Hematopoietic multipotent progenitor cell (in vitro differentiated cells): ENCODE measurements at regions not wholly inside any gene's neighbourhood (a gene's known extent, or its start where the extent isn't known, plus 50 kb on each side); places are given as distances from the start of the nearest gene placed in this dataset.
"Not testable (repeated sequence)": the region's sequence is repeated elsewhere in the genome, so short reads cannot be mapped to it uniquely, and the experiment has no call there.

Experiments
- DNase-seq, 3 donors: peaks; one replicate each; pipeline ENCODE4 v3.0.0-alpha.2; 2011 to 2015; ENCODE audit warnings: low read depth in 2 of 3, low spot score in 2 of 3

DNA sequence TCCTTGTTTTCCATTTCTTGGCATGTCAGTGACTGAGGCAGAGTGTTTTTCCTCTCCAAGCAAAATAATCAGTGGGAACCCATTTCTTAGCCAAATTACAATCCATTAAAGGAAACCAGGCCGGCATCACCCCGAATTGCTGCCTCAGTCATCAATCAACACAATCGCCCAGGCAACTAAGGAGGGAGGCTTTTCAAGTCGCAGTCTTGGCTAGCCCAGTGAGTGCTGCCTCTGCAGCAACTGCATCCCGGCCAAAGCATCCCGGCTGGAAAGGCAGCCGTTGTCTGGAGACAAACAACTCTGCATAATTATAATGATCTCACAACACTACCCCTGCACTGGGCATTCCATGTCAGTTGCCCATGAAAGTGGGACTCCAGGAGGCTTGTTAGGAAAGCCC lies 213.5 kb upstream of the PRICKLE2 start:
- no peak for DNase-seq

DNA sequence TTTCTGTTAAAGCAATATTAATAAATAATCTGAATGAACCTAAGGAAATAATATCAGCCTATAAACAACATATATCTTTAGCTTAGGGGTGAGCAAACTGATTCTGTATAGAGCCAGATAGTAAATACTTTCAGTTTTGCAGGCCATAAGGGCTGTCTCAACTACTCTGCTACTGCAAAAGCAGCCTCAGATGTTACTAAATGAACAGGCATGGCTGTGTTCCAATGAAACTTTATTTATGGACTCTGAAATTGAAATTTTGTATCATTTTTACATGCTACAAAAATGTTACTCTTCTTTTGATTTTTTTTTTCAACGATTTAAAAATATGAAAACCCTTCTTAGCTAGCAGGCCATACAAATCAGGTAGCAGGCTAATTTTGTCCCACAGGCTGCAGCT lies 212.8 kb upstream of the PRICKLE2 start:
- DNase-seq: no peak

DNA sequence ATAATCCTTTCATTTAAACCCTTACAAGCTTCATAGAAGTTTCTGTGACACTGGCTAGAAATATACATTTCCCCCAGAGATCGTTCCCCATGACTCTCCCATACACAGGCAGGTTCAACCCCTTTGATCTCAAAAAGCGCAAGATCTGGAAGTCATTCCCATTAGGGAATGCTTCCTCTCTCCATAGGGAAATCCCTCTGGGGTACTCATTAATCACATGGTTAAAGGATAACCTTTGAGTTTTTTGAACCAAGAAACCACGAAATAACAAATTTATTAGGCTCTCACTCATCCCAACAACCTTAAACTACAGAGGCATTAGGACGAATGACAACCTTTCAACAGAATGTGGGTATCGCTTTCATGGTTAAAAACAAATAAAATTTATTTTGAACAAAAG lies 211.9 kb upstream of the PRICKLE2 start:
- no peak for DNase-seq

DNA sequence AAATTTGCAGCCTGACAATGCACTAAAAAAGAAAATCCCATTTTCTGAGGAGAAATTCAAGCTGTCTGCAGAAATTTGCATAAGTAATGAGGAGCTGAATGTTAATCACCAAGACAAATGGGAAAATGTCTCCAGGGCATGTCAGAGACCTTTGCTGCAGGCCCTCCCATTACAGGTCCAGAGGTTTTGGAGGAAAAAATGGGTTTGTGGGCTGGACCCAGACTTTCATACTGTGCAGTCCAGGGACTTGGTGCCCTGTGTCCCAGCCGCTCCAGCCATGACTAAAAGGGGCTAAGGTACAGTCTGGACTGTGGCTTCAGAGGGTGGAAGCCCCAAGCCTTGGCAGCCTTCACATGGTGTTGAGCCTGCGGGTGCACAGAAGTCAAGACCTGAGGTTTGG lies 209.8 kb upstream of the PRICKLE2 start:
- not testable (repeated sequence) for DNase-seq

DNA sequence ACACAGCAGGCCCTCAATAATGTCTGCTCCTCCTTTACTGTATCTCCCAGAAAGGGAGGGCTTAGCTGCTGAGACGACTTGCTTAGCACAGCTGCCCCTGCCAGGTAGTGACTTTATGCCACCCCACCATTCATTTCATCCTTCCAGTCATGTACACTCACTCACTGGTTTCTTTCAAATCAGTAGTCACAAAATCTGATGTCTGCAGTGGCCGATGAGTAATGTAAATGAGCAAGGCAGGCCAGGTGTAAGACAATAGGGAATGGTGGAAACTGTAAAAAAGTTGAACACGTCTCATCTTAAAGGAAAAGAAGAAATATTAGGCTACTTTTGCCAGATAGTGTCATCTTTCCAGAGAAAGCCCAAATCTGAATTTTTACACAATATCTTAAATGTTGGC lies 207.6 kb upstream of the PRICKLE2 start:
- no peak for DNase-seq

DNA sequence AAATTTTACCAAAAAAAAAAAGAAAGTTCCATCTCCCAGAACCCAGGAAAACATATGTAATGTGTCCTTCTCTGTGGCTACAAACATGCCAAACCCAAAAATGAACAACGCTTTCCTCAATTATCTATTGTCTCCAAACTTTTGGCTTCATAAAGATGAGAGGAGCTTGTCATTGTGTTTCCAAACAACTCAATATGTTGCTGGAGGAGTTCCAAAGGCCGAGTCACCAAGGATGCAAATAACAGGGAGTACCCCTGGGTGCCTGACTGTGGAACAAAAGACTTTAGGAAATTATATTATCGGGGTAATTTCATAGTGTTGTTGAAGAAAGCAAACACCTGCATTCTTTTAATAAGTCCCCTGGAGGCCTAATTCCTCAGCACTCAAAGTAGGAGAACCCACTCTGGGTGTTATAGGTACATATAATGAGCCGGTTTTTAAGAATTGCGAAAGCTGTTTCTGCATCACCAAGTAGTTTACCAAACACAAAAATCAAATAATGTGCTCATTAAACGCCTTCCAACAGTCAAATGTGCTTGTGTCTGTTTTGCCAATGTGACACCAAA lies 206.3 kb upstream of the PRICKLE2 start:
- no peak for DNase-seq

DNA sequence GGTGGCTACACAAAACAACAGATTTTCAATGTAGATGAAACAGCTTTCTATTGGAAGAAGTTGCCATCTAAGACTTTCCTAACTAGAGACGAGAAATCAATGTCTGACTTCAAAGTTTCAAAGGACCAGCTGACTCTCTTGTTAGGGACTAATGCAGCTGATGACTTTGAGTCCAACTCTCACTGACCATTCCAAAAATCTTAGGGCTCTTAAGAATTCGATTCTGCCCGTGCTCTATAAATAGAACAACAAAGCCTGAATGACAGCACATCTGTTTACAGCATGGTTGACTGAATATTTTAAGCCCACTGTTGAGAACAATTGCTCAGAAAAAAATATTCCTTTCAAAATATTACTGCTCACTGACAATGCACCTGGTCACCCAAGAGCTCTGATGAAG lies 202.4 kb upstream of the PRICKLE2 start:
- DNase-seq: no peak

DNA sequence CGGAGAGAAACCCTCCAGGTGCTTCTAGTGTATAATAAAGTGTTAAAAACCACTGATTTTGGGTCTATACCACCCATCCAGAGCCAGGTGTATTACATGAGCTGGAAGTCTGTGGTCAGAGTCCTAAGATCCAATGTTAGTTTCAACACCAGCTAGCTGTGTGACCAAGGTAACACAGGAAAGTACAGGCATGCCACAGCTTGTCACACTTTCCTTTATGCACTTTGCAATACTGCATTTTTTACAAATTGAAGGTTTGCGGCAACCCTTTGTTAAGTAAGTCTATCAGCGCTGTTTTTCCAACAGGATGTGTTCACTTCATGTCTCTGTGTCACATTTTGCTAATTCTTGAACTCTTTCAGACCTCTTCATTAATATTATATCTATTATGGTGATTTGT lies 201.3 kb upstream of the PRICKLE2 start:
- no peak for DNase-seq

DNA sequence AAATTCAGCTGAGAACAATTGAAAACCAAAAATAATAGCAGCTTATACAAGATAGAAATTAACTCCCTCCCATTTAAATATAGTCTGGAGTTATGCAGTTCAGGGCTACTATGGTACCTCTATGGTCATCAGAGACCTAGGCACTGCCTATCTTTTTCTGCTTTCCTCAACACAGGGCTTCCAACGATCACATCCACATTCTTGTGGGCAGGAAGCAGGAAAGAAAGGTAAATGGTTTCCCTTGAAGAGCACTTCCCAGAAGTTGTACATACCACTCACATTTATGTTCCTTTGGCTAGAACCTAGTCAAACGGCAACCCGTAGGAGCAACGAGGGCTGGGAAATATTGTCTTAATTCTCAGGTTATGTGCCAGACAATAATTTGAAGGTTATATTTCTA lies 197.7 kb upstream of the PRICKLE2 start:
- DNase-seq: no peak

DNA sequence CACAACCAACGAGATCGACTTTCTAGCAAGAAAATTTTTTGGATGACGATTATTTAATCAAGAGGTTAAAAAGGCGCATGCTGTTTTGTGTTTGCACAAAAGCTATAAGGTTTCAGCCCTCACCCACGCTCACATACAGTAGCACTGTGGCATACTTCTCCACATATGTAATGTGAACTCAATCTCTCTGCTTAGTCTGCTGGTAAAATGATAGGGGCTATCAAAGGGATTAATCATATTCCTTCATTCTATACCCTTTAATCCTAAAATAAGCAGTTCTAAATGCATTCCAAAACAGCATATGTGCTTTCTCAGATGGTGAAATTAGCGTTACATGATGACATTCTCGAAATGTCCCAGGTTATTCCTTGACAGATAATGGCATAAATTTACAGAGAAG lies 196.9 kb upstream of the PRICKLE2 start:
- DNase-seq: no peak

DNA sequence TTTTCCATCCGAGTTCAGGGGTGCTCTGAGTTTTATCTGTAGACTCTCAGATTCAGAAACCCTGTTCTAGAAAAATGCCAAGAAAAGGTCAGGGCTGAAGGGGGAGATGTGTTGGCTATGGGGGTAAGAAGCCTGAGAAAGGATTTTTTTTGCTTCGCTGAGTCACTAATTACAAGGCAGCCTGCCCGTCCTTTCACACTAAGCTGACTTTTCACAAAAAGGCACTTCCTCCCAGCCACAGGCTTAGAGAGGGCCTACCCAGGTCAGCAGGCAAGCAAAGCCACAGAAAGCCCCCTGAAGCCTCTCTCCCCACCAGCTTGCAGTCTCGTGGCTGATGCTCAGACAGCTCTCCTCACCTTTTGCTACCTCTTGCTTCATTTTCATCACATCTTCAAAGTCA lies 192.6 kb upstream of the PRICKLE2 start:
- DNase-seq: no peak

DNA sequence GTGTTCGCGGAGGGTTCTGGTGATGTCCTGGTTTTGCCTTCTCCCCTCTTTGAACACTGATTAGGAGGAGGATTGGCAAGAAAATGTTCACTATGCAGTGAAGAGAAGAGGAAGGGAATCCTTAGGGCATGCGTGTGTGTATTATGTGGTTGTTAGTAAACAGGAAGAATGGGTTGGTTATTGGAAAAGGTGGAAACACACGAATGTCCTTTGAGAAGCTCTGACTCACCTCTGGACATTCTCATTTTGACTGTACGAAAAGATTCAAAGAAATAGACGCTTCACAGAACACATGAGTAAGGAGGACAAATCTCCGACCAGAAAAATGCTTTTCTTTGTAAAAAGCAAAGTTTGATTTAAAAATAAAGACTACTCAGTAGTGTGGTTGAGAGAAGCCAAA lies 188.8 kb upstream of the PRICKLE2 start:
- DNase-seq: no peak

DNA sequence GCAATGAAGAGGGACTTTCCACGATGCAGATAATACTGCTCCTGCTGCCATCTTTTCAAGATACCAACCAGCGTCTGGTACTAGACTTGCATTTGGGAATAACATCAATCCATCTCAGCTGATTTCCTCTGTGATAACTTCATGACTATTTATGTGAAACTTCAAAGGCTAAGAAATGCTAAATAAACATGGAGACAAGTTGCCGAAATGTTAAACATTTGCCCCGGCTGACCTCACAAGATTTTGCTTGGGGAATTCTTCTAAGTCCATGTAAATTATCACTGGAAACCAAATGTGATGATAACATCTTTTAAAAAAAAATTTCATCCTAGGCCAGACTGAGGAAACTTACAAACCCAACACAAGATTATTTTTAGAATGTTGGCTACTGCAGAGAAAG lies 185.8 kb upstream of the PRICKLE2 start:
- no peak for DNase-seq

DNA sequence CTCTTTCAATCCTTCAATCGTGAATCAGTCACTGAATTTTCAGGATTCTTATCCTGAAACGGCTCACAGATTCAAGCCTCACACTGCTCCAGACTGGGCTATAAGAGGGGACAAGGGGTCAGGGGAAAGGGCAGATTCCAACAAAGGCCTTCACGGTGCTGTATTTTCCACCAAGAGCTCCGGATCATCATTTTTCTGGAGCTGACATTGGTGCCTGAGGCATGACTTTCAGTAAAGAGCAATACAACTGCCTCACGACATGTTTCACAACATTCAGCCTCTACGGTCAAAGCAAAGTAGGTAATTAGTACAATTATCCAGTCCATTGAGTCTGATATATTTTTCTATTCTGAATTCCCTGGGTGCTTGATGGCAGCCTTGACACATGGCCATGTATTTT lies 185.0 kb upstream of the PRICKLE2 start:
- DNase-seq: no peak

DNA sequence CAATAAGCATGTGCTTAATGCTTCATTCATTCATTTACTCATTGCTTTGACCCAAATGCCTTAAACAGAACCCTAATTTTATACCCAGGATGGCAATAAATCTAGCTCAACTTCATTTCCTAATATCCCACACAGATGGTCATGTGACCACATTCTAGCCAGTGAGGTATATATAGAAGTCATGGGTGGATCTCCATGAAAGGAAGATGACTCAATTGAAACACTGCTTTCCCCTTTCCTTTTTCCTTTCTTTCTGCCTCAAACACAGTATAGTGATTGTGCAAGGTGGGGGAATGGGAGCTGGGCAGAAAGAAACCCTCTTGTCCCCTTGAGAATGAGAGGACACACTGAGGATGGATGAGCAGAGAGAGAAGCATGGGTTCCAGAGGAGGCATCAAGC lies 183.5 kb upstream of the PRICKLE2 start:
- DNase-seq: no peak

DNA sequence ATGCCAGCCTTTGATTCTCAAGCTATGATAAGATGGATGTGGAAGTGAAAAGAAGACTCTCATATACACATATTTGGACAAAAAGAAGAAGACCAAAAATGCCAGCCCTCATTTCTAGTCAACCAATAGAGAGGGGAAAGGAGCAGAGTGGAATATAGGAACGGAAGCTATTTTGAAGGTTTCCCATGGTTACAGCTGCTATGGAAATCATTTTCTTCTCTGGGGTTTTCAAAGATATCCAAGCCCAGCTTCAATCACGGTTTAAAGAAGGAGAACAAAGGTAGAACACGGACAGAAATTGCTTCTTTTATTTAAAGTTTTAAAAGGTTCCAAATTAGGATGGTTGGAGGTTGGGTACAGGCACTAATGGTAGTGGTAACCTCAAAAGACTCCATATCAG lies 181.0 kb upstream of the PRICKLE2 start:
- no peak for DNase-seq

DNA sequence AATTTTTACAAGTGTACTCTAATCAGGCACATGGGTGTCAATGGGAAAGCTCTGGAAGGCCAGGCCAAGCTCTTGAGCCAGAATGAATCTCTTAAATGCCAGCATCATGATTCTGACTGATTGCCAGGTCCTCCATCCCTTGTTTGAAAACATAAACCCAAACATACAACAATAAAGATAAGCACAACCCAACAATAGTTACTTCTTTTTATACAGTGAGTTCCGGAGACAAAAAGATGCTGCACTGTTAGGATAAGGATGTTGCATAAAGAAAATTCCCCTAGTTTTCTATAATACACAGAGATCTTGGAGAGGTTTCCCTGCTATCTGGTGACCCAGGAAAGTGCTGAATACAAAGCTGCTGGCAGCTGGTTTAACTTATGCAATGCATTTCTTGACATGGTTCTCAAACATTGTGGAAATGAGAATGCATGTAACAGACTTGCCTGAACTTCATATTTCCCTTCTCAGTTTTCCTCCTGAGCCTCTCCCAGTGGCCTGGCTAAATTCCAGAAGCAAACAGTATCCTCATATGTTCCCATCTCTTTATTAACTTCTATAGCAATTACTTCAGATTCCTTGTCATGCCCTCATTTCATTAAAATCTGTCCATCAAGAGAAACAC lies 180.1 kb upstream of the PRICKLE2 start:
- DNase-seq: no peak

DNA sequence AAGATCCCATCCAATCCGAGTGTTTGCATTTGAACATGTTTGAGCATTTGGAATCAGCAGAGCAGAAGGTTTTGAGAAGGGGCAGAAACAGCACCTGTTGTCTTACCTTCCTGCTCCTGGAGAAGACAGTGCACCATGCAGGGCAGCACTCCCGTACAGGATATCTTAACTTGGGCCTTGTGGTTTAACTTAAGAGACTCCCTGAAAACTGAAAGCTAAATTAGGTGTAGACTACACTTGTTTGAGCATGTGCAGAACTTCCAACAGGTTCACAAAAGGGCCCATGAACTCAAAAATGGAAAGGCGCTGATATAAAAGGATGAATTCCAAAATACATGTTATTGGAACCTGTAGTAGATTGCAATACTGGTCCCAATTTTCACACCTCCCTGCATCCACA lies 175.4 kb upstream of the PRICKLE2 start:
- DNase-seq: no peak

DNA sequence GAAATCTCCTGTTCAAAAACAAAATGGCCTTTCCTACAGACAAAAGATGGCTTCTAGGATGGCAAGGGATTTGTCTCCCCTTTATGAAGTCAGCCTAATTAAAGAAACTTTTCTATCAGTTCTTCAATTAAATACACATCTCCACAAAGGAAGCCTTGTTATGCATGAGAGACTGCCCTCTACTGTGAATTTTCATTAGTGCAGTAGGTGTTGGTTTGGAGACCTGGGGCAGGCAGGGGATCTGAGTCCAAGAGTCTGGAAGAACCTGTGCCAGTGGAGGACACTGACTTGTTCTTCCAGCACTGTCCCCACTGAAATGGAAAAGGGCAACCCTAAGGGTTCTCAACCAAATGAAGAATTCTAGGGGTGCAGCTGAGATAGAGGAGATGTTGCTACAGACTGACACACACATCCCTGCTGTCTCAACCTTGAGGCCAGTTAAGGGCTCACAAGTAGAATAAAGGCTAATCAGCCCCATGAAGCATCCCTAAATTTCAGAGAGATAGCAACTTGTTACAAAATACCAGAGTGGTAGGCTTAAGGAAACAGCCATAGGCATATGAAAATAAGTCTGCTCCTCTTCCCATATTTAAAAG lies 174.0 kb upstream of the PRICKLE2 start:
- DNase-seq: peak in 2 of 3 donors; percentile 23 to 68

DNA sequence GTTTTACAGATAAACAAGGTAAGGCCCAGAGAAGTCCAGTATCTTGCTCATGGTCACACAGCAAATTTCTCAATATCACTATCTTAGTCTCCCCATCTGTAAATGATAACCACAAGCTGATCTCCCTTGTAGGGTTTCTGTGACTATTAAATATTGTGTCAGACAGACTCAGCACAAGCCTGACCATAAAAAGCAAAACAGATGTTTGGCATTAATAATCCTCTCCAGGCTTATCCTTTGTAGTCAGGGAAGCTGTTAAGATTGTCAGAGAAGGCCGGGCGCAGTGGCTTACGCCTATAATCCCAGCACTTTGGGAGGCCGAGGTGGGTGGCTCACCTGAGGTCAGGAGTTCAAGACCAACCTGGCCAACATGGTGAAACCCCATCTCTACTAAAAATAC lies 173.2 kb upstream of the PRICKLE2 start:
- DNase-seq: no peak

DNA sequence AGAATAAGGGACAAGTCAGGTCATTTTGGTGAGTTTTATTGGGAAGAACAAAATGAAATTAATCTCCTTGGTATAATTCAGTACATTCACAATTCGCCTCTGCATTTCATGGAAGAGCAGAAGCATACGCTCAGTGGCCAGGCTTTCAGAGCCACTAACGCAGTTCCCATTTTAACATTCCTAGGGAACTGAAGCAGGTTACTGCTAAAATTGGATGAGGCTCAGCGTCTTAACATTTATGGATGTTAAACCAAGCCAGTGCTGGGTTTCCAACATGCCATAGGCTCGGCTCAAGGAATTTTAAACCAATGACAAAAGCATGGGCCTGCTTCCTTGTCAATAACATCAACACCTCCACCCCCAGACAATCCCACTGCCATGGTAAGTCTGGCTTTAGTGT lies 172.7 kb upstream of the PRICKLE2 start:
- no peak for DNase-seq

DNA sequence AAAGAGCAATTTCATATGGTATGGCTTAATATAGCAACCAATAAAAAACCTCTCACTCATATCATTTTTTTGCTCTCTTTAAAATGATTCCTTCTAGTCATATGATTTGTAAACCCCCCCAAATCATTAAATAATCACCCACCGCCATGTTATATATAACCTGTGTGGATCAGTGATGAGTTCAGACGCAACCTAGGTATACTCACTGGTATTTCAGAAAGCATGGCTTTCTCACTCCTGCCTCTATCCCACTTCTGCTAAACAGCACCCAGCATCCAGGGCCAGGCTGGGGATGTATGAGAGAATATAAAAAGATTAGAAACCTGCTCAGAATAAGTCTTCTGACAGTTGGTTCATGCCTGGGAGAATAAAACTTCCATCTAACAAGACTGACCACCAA lies 172.3 kb upstream of the PRICKLE2 start:
- no peak for DNase-seq

DNA sequence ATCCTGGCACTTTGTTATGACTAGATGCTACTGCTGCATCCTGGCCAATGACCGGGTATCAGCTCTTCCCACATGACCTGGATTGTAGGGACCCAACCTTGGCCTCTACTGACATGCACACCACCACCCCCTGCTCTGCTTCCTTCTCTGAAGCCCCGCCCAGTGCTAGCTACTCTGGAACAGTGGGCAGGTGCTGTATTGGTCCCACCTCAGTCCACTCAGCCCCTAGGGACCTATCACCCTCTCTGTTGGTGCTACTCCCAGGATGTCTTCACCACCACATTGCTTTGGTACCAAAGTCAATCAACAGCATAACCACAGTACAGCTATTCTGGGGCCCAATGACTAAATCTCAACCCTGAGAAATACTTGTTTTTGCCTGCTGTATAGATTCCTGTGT lies 170.2 kb upstream of the PRICKLE2 start:
- no peak for DNase-seq
